H1 (cell line): ENCODE measurements at regions not wholly inside any gene's neighbourhood (a gene's known extent, or its start where the extent isn't known, plus 50 kb on each side); places are given as distances from the start of the nearest gene placed in this dataset.

Experiments
- EZH2 ChIP-seq: fragments of 200-600 bp; sonication (generic); IDR thresholded peaks from 2 replicates; pipeline ENCODE4 v1.7.1; 2012; ENCODE audit warnings: low read depth, mild to moderate bottlenecking, moderate library complexity, low read length, inconsistent platforms; ENCODE audit not compliant: severe bottlenecking
- JUN ChIP-seq: IDR thresholded peaks from 2 replicates; pipeline ENCODE4 v1.6.1; 2011; ENCODE audit warnings: low read depth, mild to moderate bottlenecking, improper control_type of control experiment, low read length
- RAD21 ChIP-seq, 2 experiments: IDR thresholded peaks in 1 of 2; conservative IDR thresholded peaks in 1 of 2; 2 replicates each; pipeline ENCODE4 v1.6.1; 2011; ENCODE audit warnings: low read depth in 2 of 2, low read length in 2 of 2, improper control_type of control experiment in 1 of 2, inconsistent platforms in 1 of 2, mild to moderate bottlenecking in 1 of 2, moderate library complexity in 1 of 2
- TF ChIP-seq, protein P1 (sequence below): fragments of 300-600 bp; sonication (generic); IDR thresholded peaks from 2 replicates; pipeline ENCODE4 v1.7.1; 2012; ENCODE audit warnings: low read length, moderate library complexity, mild to moderate bottlenecking, inconsistent platforms; ENCODE audit not compliant: insufficient replicate concordance

DNA sequence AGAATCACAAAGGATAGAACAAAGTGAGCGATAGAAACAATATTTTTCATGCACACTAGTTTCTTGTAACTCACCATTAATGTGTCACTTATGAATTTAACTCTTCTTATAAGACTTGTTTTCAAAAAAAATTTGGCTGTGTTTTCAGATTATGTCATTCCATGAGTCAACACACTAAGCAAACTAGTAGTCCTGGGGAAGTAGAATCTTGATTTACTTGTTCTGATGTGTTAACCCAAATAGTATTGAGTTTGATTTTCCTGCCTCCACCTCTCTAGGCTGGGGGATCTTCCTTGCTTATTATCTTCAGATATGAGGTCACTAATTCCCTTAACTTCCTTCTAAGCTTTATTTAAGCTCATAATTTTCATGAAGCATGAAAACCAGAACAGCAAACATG lies 151.0 kb upstream of the SEL1L start (continued):
- TF ChIP-seq RAD21 (IDR thresholded peaks at IDR 0.05 in 1 of 2, conservative IDR thresholded peaks at IDR 0.05 in 1 of 2; ENCODE audit: low read depth in 2 of 2, low read length in 2 of 2) (no peak), JUN (no peak), EZH2 (no peak)
- TF ChIP-seq, protein P1, sequence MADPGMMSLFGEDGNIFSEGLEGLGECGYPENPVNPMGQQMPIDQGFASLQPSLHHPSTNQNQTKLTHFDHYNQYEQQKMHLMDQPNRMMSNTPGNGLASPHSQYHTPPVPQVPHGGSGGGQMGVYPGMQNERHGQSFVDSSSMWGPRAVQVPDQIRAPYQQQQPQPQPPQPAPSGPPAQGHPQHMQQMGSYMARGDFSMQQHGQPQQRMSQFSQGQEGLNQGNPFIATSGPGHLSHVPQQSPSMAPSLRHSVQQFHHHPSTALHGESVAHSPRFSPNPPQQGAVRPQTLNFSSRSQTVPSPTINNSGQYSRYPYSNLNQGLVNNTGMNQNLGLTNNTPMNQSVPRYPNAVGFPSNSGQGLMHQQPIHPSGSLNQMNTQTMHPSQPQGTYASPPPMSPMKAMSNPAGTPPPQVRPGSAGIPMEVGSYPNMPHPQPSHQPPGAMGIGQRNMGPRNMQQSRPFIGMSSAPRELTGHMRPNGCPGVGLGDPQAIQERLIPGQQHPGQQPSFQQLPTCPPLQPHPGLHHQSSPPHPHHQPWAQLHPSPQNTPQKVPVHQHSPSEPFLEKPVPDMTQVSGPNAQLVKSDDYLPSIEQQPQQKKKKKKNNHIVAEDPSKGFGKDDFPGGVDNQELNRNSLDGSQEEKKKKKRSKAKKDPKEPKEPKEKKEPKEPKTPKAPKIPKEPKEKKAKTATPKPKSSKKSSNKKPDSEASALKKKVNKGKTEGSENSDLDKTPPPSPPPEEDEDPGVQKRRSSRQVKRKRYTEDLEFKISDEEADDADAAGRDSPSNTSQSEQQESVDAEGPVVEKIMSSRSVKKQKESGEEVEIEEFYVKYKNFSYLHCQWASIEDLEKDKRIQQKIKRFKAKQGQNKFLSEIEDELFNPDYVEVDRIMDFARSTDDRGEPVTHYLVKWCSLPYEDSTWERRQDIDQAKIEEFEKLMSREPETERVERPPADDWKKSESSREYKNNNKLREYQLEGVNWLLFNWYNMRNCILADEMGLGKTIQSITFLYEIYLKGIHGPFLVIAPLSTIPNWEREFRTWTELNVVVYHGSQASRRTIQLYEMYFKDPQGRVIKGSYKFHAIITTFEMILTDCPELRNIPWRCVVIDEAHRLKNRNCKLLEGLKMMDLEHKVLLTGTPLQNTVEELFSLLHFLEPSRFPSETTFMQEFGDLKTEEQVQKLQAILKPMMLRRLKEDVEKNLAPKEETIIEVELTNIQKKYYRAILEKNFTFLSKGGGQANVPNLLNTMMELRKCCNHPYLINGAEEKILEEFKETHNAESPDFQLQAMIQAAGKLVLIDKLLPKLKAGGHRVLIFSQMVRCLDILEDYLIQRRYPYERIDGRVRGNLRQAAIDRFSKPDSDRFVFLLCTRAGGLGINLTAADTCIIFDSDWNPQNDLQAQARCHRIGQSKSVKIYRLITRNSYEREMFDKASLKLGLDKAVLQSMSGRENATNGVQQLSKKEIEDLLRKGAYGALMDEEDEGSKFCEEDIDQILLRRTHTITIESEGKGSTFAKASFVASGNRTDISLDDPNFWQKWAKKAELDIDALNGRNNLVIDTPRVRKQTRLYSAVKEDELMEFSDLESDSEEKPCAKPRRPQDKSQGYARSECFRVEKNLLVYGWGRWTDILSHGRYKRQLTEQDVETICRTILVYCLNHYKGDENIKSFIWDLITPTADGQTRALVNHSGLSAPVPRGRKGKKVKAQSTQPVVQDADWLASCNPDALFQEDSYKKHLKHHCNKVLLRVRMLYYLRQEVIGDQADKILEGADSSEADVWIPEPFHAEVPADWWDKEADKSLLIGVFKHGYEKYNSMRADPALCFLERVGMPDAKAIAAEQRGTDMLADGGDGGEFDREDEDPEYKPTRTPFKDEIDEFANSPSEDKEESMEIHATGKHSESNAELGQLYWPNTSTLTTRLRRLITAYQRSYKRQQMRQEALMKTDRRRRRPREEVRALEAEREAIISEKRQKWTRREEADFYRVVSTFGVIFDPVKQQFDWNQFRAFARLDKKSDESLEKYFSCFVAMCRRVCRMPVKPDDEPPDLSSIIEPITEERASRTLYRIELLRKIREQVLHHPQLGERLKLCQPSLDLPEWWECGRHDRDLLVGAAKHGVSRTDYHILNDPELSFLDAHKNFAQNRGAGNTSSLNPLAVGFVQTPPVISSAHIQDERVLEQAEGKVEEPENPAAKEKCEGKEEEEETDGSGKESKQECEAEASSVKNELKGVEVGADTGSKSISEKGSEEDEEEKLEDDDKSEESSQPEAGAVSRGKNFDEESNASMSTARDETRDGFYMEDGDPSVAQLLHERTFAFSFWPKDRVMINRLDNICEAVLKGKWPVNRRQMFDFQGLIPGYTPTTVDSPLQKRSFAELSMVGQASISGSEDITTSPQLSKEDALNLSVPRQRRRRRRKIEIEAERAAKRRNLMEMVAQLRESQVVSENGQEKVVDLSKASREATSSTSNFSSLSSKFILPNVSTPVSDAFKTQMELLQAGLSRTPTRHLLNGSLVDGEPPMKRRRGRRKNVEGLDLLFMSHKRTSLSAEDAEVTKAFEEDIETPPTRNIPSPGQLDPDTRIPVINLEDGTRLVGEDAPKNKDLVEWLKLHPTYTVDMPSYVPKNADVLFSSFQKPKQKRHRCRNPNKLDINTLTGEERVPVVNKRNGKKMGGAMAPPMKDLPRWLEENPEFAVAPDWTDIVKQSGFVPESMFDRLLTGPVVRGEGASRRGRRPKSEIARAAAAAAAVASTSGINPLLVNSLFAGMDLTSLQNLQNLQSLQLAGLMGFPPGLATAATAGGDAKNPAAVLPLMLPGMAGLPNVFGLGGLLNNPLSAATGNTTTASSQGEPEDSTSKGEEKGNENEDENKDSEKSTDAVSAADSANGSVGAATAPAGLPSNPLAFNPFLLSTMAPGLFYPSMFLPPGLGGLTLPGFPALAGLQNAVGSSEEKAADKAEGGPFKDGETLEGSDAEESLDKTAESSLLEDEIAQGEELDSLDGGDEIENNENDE = no peak
- TF ChIP-seq, all 59 proteins: peak for 0
